Vagina (tissue), 2 donors: ENCODE measurements at regions not wholly inside any gene's neighbourhood (a gene's known extent, or its start where the extent isn't known, plus 50 kb on each side); places are given as distances from the start of the nearest gene placed in this dataset.

Experiments used
- POLR2A ChIP-seq, 2 donors: fragments of 450-650 bp; IDR thresholded peaks; one replicate each; pipeline ENCODE4 v1.6.1; 2017; ENCODE audit warnings: antibody characterized with exemption in 2 of 2, mild to moderate bottlenecking in 2 of 2, moderate library complexity in 2 of 2
- TF ChIP-seq, protein P1 (sequence below), 3 experiments: fragments of 450-650 bp in 2 of 3; fragments of 200-600 bp in 1 of 3; sonication (generic) in 1 of 3; IDR thresholded peaks; one replicate each; pipeline ENCODE4 v1.5.1; 2017 to 2019; ENCODE audit warnings: antibody characterized with exemption in 3 of 3, mild to moderate bottlenecking in 2 of 3, moderate library complexity in 2 of 3

DNA sequence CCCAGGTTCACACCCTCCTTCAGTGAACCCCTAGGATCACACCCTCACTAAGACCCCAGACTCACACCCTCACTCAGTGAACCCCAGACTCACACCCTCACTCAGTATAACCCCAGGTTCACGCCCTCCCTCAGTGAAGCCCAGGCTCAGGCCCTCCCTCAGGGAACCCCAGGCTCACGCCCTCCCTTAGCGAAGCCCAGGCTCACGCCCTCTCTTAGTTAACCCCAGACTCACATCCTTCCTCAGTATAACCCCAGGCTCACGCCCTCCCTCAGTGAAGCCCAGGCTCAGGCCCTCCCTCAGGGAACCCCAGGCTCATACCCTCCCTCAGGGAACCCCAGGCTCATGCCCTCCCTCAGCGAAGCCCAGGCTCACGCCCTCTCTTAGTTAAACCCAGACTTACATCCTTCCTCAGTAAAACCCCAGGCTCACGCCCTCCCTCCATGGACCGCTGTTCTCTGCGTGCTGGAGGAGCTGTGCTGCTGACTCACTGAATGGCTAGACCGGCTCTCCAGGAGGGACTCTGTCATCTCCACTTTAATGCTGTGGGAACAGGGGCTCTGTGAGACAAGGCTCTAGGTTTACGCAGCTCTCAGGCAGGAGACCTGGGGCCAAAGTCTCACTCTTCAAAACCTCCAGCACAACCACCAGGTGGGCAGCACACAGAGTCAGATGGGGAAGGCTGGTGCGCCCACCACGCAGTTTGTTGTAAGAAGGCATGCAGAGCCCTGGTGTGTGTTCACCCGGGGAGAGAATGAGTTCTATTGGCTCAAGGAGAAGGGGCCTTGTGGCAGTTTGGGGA lies 506.9 kb upstream of the MYT1L start:
- TF ChIP-seq, protein P1, sequence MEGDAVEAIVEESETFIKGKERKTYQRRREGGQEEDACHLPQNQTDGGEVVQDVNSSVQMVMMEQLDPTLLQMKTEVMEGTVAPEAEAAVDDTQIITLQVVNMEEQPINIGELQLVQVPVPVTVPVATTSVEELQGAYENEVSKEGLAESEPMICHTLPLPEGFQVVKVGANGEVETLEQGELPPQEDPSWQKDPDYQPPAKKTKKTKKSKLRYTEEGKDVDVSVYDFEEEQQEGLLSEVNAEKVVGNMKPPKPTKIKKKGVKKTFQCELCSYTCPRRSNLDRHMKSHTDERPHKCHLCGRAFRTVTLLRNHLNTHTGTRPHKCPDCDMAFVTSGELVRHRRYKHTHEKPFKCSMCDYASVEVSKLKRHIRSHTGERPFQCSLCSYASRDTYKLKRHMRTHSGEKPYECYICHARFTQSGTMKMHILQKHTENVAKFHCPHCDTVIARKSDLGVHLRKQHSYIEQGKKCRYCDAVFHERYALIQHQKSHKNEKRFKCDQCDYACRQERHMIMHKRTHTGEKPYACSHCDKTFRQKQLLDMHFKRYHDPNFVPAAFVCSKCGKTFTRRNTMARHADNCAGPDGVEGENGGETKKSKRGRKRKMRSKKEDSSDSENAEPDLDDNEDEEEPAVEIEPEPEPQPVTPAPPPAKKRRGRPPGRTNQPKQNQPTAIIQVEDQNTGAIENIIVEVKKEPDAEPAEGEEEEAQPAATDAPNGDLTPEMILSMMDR (IDR thresholded peaks at IDR 0.05): no peak
- TF ChIP-seq POLR2A (IDR thresholded peaks at IDR 0.05): no peak
